Trophoblast cell (in vitro differentiated cells and primary cell): ENCODE measurements at regions not wholly inside any gene's neighbourhood (a gene's known extent, or its start where the extent isn't known, plus 50 kb on each side); places are given as distances from the start of the nearest gene placed in this dataset.

Experiments
- DNase-seq, 2 donors: peaks; one replicate each; pipeline ENCODE4 v3.0.0-alpha.2; 2016
- H2AFZ ChIP-seq: 2 replicates; pipeline ENCODE4 v1.6.1; 2013; ENCODE audit warnings: low read length, moderate library complexity, mild to moderate bottlenecking; ENCODE audit not compliant: insufficient read depth, poor library complexity
- H2AK5ac ChIP-seq: 2 replicates; pipeline ENCODE4 v1.6.1; 2013; ENCODE audit warnings: mild to moderate bottlenecking, low read length
- H2BK120ac ChIP-seq: 2 replicates; pipeline ENCODE4 v1.6.1; 2013; ENCODE audit warnings: low read length, mild to moderate bottlenecking, moderate library complexity; ENCODE audit not compliant: insufficient read depth, poor library complexity
- H2BK12ac ChIP-seq: 2 replicates; pipeline ENCODE4 v1.6.1; 2013; ENCODE audit warnings: mild to moderate bottlenecking, low read length, moderate library complexity
- H2BK5ac ChIP-seq: 2 replicates; pipeline ENCODE4 v1.6.1; 2013; ENCODE audit warnings: low read length, low read depth, moderate library complexity, mild to moderate bottlenecking; ENCODE audit not compliant: poor library complexity
- H3K14ac ChIP-seq: 2 replicates; pipeline ENCODE4 v1.6.1; 2013; ENCODE audit warnings: mild to moderate bottlenecking, low read length
- H3K18ac ChIP-seq: 2 replicates; pipeline ENCODE4 v1.6.1; 2013; ENCODE audit warnings: mild to moderate bottlenecking, low read length
- H3K23ac ChIP-seq: 2 replicates; pipeline ENCODE4 v1.6.1; 2013; ENCODE audit warnings: low read length
- H3K27ac ChIP-seq: 2 replicates; pipeline ENCODE4 v1.5.1; 2013; ENCODE audit warnings: low read depth, mild to moderate bottlenecking, inconsistent platforms, low read length, moderate library complexity
- H3K27me3 ChIP-seq: 2 replicates; pipeline ENCODE4 v1.6.1; 2013; ENCODE audit warnings: inconsistent platforms, mild to moderate bottlenecking, low read length, moderate library complexity; ENCODE audit not compliant: insufficient read depth
- H3K36me3 ChIP-seq, 2 experiments: 1 replicate in 1 of 2; 2 replicates in 1 of 2; pipeline ENCODE4 v1.6.1; 2013; ENCODE audit warnings: low read length in 2 of 2, mild to moderate bottlenecking in 2 of 2, moderate library complexity in 1 of 2; ENCODE audit not compliant: insufficient read depth in 2 of 2, control insufficient read depth in 1 of 2
- H3K4ac ChIP-seq: 2 replicates; pipeline ENCODE4 v1.6.1; 2013; ENCODE audit warnings: low read depth, mild to moderate bottlenecking, low read length, moderate library complexity
- H3K4me1 ChIP-seq, 2 experiments: 1 replicate in 1 of 2; 2 replicates in 1 of 2; pipeline ENCODE4 v1.6.1; 2013; ENCODE audit warnings: low read length in 2 of 2, mild to moderate bottlenecking in 2 of 2, moderate library complexity in 1 of 2; ENCODE audit not compliant: insufficient read depth in 2 of 2, control insufficient read depth in 1 of 2
- H3K4me2 ChIP-seq: 2 replicates; pipeline ENCODE4 v1.6.1; 2013; ENCODE audit warnings: inconsistent platforms, mild to moderate bottlenecking, low read length, moderate library complexity
- H3K4me3 ChIP-seq: 2 replicates; pipeline ENCODE4 v1.5.1; 2013; ENCODE audit warnings: mild to moderate bottlenecking, low read depth, low read length, inconsistent platforms
- H3K79me1 ChIP-seq: one replicate; pipeline ENCODE4 v1.6.1; 2013; ENCODE audit warnings: low read length
- H3K79me2 ChIP-seq: 2 replicates; pipeline ENCODE4 v1.6.1; 2013; ENCODE audit warnings: low read length, mild to moderate bottlenecking; ENCODE audit not compliant: control insufficient read depth, insufficient read depth, poor library complexity
- H3K9ac ChIP-seq: 2 replicates; pipeline ENCODE4 v1.6.1; 2013; ENCODE audit warnings: mild to moderate bottlenecking, low read length
- H3K9me3 ChIP-seq: 2 replicates; pipeline ENCODE4 v1.6.1; 2013; ENCODE audit warnings: low read depth, mild to moderate bottlenecking, control low read depth, inconsistent platforms, low read length; ENCODE audit not compliant: insufficient read depth
- H4K12ac ChIP-seq: 2 replicates; pipeline ENCODE4 v1.6.1; 2013; ENCODE audit warnings: low read depth, mild to moderate bottlenecking, low read length, moderate library complexity
- H4K8ac ChIP-seq: 2 replicates; pipeline ENCODE4 v1.6.1; 2013; ENCODE audit warnings: low read depth, mild to moderate bottlenecking, low read length, moderate library complexity
- H4K91ac ChIP-seq: one replicate; pipeline ENCODE4 v1.6.1; 2013; ENCODE audit warnings: low read depth, mild to moderate bottlenecking, low read length, moderate library complexity
- WGBS: extraction: QIAGEN DNeasy Blood & Tissue Kit; methylation state at CpG from one replicate; pipeline ENCODE4 v1.1.7; 2013; ENCODE audit warnings: missing lambda C conversion rate; ENCODE audit not compliant: insufficient read length, insufficient coverage; ENCODE audit errors: extremely low coverage; 5-methylcytosine and 5-hydroxymethylcytosine counted together

DNA sequence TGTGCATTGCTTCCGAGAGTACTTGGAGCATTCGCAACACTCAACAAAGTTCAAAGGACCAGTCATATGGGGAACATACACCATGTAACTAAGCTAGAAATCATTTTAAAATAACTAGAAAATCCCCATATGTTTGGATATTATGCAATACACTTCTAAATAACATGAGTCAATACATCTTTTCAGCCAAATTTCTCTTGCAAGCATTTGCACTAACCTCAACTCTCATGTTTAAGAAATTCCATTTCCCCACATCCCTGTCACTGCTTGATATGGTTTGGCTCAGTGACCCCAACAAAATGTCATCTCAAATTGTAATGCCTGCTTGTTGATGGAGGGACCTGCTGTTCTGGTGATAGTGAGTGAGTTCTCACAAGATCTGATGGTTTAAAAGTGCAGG is 85.7 kb upstream of the CST7 start:
- H4K12ac ChIP-seq, result no peak overlapping the region
- no peak overlapping the region for H2AFZ ChIP-seq
- no peak overlapping the region for H4K91ac ChIP-seq
- H3K4me3 ChIP-seq, result no peak overlapping the region
- H3K36me3 ChIP-seq, result no peaks in the 10 kb centered on the region
- H3K9me3 ChIP-seq, result peaks cover 33% of the 10 kb centered on the region
- H3K23ac ChIP-seq, result no peak overlapping the region
- no peak overlapping the region for H3K9ac ChIP-seq
- no peak overlapping the region for H2AK5ac ChIP-seq
- WGBS, result no CpG with 5 or more reads among the region's 2 CpGs
- no peak overlapping the region for H3K27ac ChIP-seq
- DNase-seq, result no peak
- H3K4ac ChIP-seq, result no peak overlapping the region
- no peak overlapping the region for H3K14ac ChIP-seq
- no peaks in the 10 kb centered on the region for H3K4me1 ChIP-seq
- H3K4me2 ChIP-seq, result no peak overlapping the region
- H3K27me3 ChIP-seq, result no peaks in the 10 kb centered on the region
- no peak overlapping the region for H4K8ac ChIP-seq
- H2BK5ac ChIP-seq, result no peak overlapping the region
- H3K79me1 ChIP-seq, result no peaks in the 10 kb centered on the region
- H2BK12ac ChIP-seq, result no peak overlapping the region
- no peak overlapping the region for H3K18ac ChIP-seq
- H3K79me2 ChIP-seq, result no peaks in the 10 kb centered on the region
- H2BK120ac ChIP-seq, result no peak overlapping the region

DNA sequence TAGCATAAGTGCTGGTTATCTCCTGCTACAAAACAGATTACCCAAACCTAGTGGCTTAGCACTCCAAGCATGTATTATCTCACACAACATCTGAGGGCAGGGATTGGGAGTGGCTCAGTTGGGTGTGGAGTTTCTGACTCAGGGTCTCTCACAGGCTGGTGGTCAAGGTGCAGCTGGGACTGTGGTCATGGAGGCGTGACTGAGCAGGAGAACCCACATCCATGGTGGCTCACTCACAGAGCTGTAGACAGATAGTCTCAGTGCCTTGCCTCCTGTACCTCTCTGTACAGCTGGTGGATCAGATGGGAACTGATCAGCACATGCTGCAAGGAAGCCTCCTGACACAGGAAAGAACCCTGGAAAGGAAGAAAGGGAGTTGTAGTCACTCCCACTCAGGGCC is 83.1 kb upstream of the CST7 start:
- Histone ChIP-seq H3K27me3 (no peaks in the 10 kb centered on the region), H2AK5ac (no peak overlapping the region), H3K4ac (no peak overlapping the region), H3K79me2 (no peaks in the 10 kb centered on the region), H2AFZ (no peak overlapping the region), H3K4me3 (no peak overlapping the region), H4K91ac (no peak overlapping the region), H3K23ac (no peak overlapping the region), H3K4me2 (no peak overlapping the region), H2BK5ac (no peak overlapping the region), H4K8ac (no peak overlapping the region), H3K14ac (no peak overlapping the region), H3K79me1 (no peaks in the 10 kb centered on the region), H2BK120ac (no peak overlapping the region), H3K27ac (no peak overlapping the region), H2BK12ac (no peak overlapping the region), H3K9ac (no peak overlapping the region), H3K18ac (no peak overlapping the region), H4K12ac (no peak overlapping the region), H3K9me3 (peaks cover 26% of the 10 kb centered on the region), H3K36me3 (no peaks in the 10 kb centered on the region), H3K4me1 (no peaks in the 10 kb centered on the region)
- DNase-seq, result no peak
- WGBS, result no CpG with 5 or more reads among the region's 1 CpG

DNA sequence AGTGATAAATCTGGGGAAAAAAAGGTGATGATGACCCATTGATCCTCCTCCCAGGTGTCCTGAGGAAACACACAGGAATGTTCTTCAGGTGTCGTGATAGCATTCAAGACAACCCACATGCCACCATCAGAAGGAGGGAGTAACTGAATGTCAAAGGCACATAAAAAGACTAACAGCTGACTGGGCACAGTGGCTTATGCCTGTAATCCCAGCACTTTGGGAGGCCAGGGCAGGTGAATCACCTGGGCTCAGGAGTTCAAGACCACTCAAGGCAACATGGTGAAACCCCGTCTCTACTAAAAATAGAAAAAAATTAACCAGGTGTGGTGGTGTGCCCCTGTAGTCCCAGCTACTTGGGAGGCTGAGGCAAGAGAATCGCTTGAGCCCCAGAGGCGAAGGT is 82.3 kb upstream of the CST7 start:
- H3K27ac ChIP-seq, result no peak overlapping the region
- H3K27me3 ChIP-seq, result no peaks in the 10 kb centered on the region
- no peak overlapping the region for H3K18ac ChIP-seq
- H3K79me1 ChIP-seq, result no peaks in the 10 kb centered on the region
- no peaks in the 10 kb centered on the region for H3K79me2 ChIP-seq
- H3K4me2 ChIP-seq, result no peak overlapping the region
- WGBS, result no CpG with 5 or more reads among the region's 4 CpGs
- no peak overlapping the region for H3K4ac ChIP-seq
- H3K9ac ChIP-seq, result no peak overlapping the region
- no peak overlapping the region for H2BK120ac ChIP-seq
- H3K4me1 ChIP-seq, result no peaks in the 10 kb centered on the region
- H3K36me3 ChIP-seq, result no peaks in the 10 kb centered on the region
- no peak overlapping the region for H2AK5ac ChIP-seq
- H2AFZ ChIP-seq, result no peak overlapping the region
- DNase-seq, result no peak
- no peak overlapping the region for H4K8ac ChIP-seq
- H3K9me3 ChIP-seq, result peaks cover 26% of the 10 kb centered on the region
- no peak overlapping the region for H2BK5ac ChIP-seq
- H3K23ac ChIP-seq, result no peak overlapping the region
- no peak overlapping the region for H4K12ac ChIP-seq
- no peak overlapping the region for H3K4me3 ChIP-seq
- H3K14ac ChIP-seq, result no peak overlapping the region
- no peak overlapping the region for H4K91ac ChIP-seq
- no peak overlapping the region for H2BK12ac ChIP-seq

DNA sequence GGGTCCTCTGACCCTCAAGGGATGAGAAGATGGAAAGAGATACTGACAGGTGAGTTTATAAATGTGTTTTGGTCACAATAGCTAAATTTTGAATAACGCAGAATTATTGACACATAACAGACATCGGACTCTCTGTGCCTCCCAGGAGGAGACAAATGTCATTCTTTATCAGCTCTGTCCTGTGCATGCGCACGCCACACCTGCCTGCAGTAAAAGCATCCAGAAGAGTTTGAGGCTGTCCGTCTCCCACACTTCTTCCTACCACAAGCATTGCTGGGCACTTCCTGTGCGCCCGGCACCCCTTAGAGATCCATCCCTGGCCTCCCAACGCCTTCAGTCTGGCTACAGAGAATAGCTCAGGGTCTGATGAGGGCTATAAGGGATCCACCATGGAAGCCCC is 81.5 kb upstream of the CST7 start:
- WGBS, result no CpG with 5 or more reads among the region's 8 CpGs
- Histone ChIP-seq H3K4ac (no peak overlapping the region), H3K14ac (no peak overlapping the region), H4K12ac (no peak overlapping the region), H2BK5ac (no peak overlapping the region), H3K9ac (no peak overlapping the region), H4K8ac (no peak overlapping the region), H3K23ac (no peak overlapping the region), H4K91ac (no peak overlapping the region), H3K4me3 (no peak overlapping the region), H3K27me3 (no peaks in the 10 kb centered on the region), H3K79me1 (no peaks in the 10 kb centered on the region), H3K4me2 (no peak overlapping the region), H2BK120ac (no peak overlapping the region), H3K27ac (no peak overlapping the region), H3K4me1 (no peaks in the 10 kb centered on the region), H2AK5ac (no peak overlapping the region), H2AFZ (no peak overlapping the region), H3K36me3 (no peaks in the 10 kb centered on the region), H3K18ac (no peak overlapping the region), H3K79me2 (no peaks in the 10 kb centered on the region), H2BK12ac (no peak overlapping the region), H3K9me3 (peaks cover 26% of the 10 kb centered on the region)
- DNase-seq, result no peak
